ENCODE measurements at regions not wholly inside any gene's neighbourhood (a gene's known extent, or its start where the extent isn't known, plus 50 kb on each side); places are given as distances from the start of the nearest gene placed in this dataset.
"Not testable (repeated sequence)": the region's sequence is repeated elsewhere in the genome, so short reads cannot be mapped to it uniquely, and the experiment has no call there.

DNA sequence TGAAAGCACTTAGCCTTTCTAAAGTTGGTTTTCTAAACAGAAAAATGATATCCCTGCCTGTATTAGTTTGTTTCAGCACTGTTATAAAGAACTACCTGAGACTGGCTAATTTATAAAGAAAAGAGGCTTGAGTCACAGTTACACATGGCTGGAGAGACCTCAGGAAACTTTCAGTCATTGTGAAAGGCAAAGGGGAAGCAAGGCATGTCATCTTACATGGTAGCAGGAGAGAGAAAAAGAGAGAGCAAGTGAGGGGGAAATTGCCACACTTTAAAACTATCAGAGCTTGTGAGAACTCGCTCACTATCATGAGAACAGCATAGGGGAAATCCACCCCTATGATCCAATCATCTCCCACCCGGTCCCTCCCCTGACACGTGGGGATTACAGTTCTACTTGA lies 64.9 kb downstream of the FAM170A start:
- DNase-seq, result no peak

GRCh38 chr5:119706049-119706448 lies 76.7 kb downstream of the FAM170A start:
- no peak for DNase-seq

DNA sequence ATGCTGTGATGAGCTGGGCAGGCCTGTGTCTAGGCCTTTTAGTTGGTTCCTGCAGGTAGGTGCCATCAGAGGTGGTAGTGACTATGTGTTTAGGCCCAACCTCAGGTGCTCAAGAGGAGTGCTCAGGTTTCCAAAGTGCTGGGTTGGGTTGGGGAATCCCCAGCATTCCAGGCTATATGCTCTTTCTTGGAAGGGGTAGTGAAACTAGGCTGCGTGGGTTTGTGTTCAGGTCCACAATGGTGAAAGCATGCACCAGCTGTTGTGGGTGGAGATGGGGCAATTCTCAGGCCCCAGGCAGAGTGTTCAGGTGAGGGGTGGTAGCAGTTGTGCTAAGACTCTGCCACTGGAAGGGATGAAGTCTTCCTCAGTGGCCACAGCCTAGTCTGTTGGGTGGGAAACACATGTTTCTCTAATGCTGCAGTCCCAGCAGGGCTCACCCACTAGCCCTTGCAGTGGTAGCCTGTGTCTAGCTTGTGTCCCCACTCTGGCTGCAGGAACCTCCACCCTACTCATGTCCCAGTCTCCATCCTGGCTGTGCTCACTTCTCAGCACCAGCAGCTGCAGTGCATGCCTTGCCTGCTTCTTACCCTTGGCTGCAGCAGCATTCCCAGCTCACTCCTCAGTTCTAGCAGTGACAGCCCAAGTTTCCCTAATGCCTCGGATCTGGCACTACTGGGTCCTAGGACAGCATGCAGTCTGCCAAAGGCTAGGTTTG lies 78.9 kb downstream of the FAM170A start:
- DNase-seq, result no peak

DNA sequence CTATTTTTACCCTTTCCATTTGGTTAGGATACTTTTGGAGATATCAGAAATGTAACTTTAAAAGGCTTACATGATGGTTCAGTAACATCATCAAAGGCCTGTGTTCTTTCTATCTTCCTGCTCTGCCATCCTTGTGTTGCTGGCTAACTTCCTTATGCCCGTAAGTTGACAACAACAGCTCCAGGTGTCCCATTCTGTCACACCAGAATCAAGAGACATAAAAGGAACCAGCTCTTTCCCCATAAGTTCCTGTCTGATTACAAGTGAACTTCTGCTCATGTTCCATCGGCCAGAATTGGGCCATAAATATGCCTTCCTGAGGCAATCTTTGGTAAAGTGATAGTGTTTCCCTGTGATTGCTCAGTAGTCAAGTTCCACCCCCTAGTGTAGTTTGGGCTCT lies 92.4 kb downstream of the FAM170A start:
- no peak for DNase-seq

- not testable (repeated sequence) for DNase-seq
Observed at GRCh38 chr5:119725291-119725690, 95.9 kb downstream of the FAM170A start.

GRCh38 chr5:119726544-119726943 lies 97.2 kb downstream of the FAM170A start:
- no peak for DNase-seq

GRCh38 chr5:119740225-119740624 lies 110.9 kb downstream of the FAM170A start:
- no peak for DNase-seq

DNA sequence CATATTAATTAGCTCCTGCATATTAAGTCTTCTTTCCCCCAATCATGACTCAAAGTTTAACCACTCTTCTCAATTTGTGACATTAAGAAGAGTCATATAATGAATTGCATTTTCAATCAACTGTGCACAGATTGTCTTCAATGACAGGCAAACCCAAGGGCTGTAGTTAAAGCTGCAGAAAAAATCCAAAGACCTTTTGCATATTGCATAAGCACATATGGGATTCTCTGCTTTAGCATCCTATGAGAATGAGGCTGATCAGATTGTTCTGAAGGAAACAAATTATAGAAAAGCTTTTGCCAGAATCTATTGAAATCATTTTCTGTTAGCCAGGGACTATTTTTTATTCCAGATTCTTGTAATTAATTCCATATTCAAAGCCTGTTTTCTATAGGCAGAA lies 112.3 kb downstream of the FAM170A start:
- DNase-seq, result no peak

DNA sequence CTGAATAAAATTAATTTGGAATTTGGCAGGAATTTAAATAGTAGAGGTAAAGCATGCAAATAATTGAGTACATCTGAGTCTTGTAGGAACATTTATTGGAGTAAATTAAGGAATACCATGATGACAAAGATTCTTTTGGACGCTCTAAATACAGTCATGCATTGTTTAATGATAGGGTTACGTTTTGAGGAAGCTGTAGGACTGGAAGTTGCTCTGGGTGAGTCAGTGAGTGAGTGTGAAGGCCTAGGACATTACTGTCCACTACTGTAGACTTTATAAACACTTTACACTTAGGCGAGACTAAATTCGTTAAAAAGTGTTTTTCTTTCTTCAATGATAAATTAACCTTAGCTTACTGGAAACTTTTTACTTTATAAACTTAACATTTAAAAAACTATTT lies 113.0 kb downstream of the FAM170A start:
- no peak for DNase-seq

DNA sequence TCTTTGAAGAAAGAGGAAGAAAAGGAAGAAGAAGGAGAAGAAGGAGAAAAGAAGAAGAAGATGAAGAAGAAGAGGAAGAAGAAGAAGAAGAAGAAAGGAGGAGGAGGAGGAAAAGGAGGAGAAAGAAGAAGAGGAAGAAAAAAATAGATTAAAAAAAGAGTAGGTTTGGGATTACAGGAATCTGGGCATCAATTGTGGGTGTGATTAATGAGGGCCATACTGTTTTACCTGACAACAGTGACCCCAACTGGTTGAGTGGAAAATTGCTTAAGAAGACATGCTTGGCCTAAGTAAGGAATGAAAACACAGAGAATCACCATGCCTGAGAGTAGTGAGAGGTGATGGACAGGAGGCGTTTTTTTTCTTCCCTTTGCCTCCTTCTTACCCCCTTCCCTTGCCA lies 114.6 kb downstream of the FAM170A start:
- DNase-seq, result no peak

GRCh38 chr5:119745976-119746375 lies 116.6 kb downstream of the FAM170A start:
- DNase-seq, result no peak

DNA sequence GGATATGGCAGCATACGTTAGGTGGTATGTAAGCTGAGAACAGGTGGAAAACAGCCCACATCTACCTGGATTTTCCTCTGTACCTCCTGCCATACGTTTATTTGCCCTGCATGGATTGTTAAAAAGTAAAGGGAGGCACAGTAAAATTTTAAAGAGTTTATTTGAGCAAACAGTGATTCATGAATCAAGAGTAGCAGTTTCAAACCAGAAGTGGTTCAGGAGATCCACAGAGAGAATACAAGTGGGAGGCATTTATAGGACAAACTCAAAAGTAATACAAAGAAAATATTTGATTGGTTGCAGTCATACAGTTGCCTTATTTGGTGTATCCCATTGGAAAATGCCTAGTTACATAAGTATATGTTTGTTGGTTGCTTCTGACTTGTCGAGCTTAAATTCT lies 117.6 kb downstream of the FAM170A start:
- DNase-seq, result no peak

DNA sequence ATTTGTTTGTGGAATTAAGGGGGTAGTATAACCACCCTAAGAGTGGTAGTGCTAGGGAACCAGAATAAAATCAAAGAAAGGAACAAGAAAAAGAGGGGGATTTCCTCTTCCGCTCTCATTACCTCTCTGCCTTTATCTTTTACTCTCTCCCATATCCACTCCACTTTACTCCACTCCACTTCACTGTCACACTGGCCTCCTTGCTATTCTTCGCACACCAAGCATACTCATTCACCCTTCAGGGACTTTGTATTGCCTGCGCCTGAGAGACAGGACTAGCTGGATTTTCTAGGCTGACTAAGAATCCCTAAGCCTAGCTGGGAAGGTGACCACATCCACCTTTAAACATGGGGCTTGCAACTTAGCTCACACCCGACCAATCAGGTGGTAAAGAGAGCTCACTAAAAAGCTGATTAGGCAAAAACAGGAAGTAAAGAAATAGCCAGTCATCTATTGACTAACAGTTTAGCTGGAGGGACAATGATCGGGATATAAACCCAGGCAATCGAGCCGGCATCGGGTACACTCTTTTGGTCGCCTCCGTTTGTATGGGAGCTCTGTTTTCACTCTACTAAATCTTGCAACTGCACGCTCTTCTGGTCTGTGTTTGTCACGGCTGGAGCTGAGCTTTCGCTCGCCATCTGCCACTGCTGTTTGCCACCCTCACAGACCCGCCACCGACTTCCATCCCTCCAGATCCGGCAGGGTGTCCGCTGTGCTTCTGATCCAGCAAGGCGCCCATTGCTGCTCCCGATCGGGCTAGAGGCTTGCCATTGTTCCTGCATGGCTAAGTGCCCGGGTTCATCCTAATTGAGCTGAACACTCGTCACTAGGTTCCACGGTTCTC lies 121.8 kb downstream of the FAM170A start:
- DNase-seq, result no peak

- DNase-seq, result no peak
Observed at GRCh38 chr5:119751734-119752094, 122.4 kb downstream of the FAM170A start.

GRCh38 chr5:119752921-119753886 lies 123.8 kb downstream of the FAM170A start:
- no peak for DNase-seq

DNA sequence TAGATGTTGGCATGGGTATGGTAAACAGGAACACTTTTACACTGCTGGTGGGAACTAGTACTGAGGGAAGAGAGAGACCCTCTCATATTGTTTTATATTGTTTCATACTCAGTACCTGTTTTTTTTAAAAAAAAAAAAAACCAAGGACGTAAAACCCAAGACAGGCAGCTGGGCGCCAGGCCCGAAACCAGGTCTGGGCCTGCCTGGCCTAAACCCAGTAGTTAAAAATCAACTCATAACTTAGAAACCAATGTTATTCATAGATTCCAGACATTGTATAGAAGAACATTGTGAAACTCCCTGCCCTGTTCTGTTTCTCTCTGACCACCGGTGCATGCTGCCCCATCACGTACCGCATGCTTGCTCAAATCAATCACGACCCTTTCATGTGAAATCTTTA lies 125.5 kb downstream of the FAM170A start:
- DNase-seq, result not testable (repeated sequence)

DNA sequence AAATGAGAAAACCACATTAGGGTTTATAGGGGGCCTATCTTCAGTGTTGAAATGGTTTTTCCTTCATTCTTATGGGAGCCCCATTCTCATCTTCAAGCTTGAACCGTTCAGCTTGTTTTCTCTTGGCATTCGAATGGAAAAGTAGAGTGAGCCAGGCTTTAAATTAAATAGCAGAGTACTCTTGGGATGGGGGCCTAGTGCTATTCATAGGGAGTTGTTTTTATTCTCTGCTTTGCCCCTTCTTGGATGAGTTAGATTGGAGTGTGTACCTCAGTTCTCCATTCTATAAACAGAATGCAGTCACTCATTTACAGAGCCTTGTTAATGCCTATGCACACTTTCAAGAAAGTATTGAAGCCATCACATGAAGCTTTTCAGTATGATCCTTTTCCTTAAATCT lies 127.9 kb downstream of the FAM170A start:
- DNase-seq, result no peak

DNA sequence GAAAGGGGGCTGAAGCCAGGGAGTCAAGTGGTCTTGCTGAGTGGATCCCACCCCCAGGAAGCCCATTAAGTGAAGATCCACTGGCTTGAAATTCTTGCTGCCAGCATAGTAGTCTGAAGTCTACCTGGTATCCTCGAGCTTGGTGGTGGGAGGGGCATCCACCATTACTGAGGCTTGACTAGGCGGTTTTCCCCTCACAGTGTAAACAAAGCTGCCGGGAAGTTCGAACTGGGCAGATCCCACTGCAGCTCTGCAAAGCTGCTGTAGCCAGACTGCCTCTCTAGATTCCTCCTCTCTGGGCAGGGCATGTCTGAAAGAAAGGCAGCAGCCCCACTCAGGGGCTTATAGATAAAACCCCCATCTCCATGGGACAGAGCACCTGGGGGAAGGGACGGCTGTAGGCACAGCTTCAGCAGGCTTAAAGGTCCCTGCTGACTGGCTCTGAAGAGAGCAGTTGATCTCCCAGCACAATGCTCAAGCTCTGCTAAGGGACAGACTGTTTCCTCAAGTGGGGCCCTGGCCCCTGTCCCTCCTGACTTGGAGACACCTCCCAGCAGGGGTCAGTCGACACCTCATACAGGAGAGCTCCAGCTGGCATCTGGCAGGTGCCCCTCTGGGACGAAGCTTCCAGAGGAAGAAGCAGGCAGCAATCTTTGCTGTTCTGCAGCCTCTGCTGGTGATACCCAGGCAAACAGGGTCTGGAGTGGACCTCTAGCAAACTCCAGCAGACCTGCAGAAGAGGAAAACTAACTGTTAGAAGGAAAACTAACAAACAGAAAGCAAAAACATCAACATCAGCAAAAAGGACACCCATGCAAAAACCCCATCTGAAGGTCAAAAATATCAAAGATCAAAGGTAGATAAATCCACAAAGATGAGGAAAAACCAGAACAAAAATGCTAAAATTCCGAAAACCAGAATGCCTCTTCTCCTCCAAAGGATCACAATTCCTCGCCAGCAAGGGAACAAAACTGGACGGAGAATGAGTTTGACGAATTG lies 140.6 kb downstream of the FAM170A start:
- not testable (repeated sequence) for DNase-seq

- DNase-seq, result not testable (repeated sequence)
Observed at GRCh38 chr5:119780145-119780544, 150.8 kb downstream of the FAM170A start.

DNA sequence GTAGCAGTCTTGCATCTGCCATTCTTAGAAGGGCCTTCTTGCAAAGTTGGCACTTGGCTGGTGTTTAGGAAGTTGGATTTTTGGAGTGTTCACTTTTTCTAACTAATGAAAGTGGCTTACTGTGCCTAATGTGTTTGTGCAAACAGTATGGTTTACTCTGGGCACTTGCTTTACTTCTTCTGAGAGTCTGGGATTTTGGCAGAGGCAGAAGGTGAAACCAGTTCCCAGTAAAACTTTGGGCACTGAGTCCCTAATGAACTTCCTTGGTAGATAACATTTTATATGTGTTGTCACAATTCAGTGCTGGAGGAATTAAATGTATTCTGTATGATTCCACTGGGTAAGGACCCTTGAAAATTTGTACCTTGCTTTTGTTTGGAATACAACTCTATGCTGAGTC lies 155.7 kb downstream of the FAM170A start:
- no peak for DNase-seq

GRCh38 chr5:119789406-119790117 lies 160.2 kb downstream of the FAM170A start:
- no peak for DNase-seq

Measured in NCI-H226 (cell line).